ENCODE measurements at regions not wholly inside any gene's neighbourhood (a gene's known extent, or its start where the extent isn't known, plus 50 kb on each side); places are given as distances from the start of the nearest gene placed in this dataset.

DNA sequence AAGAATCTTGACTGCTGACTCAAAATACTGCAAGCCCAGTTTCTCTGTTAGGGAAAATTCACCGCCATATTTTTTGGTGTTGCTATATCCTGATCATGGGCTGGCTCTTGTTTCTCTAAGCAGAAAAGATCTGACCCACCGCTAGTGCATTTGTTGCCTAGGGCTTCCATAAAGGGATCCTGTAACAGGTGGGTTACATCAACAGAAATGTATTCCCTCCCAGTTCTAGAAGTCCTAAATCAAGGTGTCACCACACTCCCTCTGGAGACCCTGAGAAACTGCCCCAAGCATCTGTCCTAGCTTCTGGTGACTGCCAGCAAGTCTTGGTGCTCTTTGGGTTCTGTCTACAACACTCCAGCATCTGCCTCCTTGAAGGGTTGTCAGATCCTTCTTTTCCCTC, 99.7 kb downstream of the MAF start:
- Histone ChIP-seq H3K36me3 (ENCODE audit: insufficient read depth, low read length) (no peaks in the 10 kb centered on the region), H4K20me1 (ENCODE audit: insufficient read depth, low read length) (no peaks in the 10 kb centered on the region), H3K9me3 (ENCODE audit: low read length) (no peaks in the 10 kb centered on the region), H2AFZ (ENCODE audit: low read length) (no peak overlapping the region), H3K4me1 (ENCODE audit: insufficient read depth, low read length, poor library complexity, severe bottlenecking) (no peaks in the 10 kb centered on the region), H3K4me3 (ENCODE audit: low read depth, low read length, poor library complexity, severe bottlenecking) (no peak overlapping the region), H3K79me2 (ENCODE audit: insufficient read depth, low read depth, low read length) (no peaks in the 10 kb centered on the region), H3K9me2 (ENCODE audit: insufficient read depth, low read length) (no peaks in the 10 kb centered on the region), H3K27ac (ENCODE audit: low read depth, low read length, poor library complexity, severe bottlenecking) (no peak overlapping the region), H3K4me2 (ENCODE audit: low read length) (no peak overlapping the region)
- CTCF ChIA-PET (ENCODE audit: unreplicated experiment), result no interaction called here
- intact Hi-C loops (cut with micrococcal nuclease; ENCODE audit: unreplicated experiment), result no loop called here
- no TSS peak for BruUV-seq (replicated peaks)
- no peak for DNase-seq (ENCODE audit: low spot score)
- TF ChIP-seq CTCF (conservative IDR thresholded peaks at IDR 0.05; ENCODE audit: low read length), result no peak
- TF ChIP-seq EZH2phosphoT487 (IDR thresholded peaks at IDR 0.05; ENCODE audit: borderline replicate concordance, low read depth, low read length), result no peak
- POLR2A ChIA-PET, result no interaction called here

GRCh38 chr16:79500286-79500685, 100.3 kb downstream of the MAF start:
- H3K36me3 ChIP-seq (ENCODE audit: insufficient read depth, low read length), result no peaks in the 10 kb centered on the region
- H3K27ac ChIP-seq (ENCODE audit: low read depth, low read length, poor library complexity, severe bottlenecking), result no peak overlapping the region
- no TSS peak for BruUV-seq (replicated peaks)
- no peak overlapping the region for H2AFZ ChIP-seq (ENCODE audit: low read length)
- DNase-seq (ENCODE audit: low spot score), result no peak
- H3K9me2 ChIP-seq (ENCODE audit: insufficient read depth, low read length), result no peaks in the 10 kb centered on the region
- H3K4me1 ChIP-seq (ENCODE audit: insufficient read depth, low read length, poor library complexity, severe bottlenecking), result no peaks in the 10 kb centered on the region
- TF ChIP-seq EZH2phosphoT487 (IDR thresholded peaks at IDR 0.05; ENCODE audit: borderline replicate concordance, low read depth, low read length) (no peak), CTCF (conservative IDR thresholded peaks at IDR 0.05; ENCODE audit: low read length) (no peak)
- CTCF ChIA-PET (ENCODE audit: unreplicated experiment), result no interaction called here
- no peaks in the 10 kb centered on the region for H3K9me3 ChIP-seq (ENCODE audit: low read length)
- intact Hi-C loops (cut with micrococcal nuclease; ENCODE audit: unreplicated experiment), result no loop called here
- H3K4me3 ChIP-seq (ENCODE audit: low read depth, low read length, poor library complexity, severe bottlenecking), result no peak overlapping the region
- POLR2A ChIA-PET, result no interaction called here
- no peaks in the 10 kb centered on the region for H4K20me1 ChIP-seq (ENCODE audit: insufficient read depth, low read length)
- no peak overlapping the region for H3K4me2 ChIP-seq (ENCODE audit: low read length)
- H3K79me2 ChIP-seq (ENCODE audit: insufficient read depth, low read depth, low read length), result no peaks in the 10 kb centered on the region

DNA sequence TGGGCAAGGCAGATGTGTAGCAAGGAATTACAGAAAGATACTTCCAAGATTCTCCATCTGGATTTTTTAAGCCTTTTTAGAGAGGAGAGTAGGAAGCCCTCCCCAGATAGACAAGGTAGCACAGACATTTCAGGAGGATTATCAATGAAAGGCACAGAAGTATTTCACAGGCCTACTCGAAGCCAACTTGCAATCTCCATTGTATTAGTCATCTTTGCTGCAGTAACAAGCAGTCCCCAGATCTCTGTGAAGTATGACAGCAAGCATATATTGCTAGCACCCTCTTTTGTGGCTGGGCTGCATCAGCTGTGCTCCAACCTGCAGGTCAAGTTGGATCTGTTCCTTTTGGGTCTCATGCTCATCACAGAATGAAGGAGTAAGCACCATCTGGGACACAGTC, 101.6 kb downstream of the MAF start:
- TF ChIP-seq CTCF (conservative IDR thresholded peaks at IDR 0.05; ENCODE audit: low read length), result no peak
- TF ChIP-seq EZH2phosphoT487 (IDR thresholded peaks at IDR 0.05; ENCODE audit: borderline replicate concordance, low read depth, low read length), result no peak
- H3K36me3 ChIP-seq (ENCODE audit: insufficient read depth, low read length), result no peaks in the 10 kb centered on the region
- H3K4me2 ChIP-seq (ENCODE audit: low read length), result no peak overlapping the region
- intact Hi-C loops (cut with micrococcal nuclease; ENCODE audit: unreplicated experiment), result no loop called here
- no peaks in the 10 kb centered on the region for H4K20me1 ChIP-seq (ENCODE audit: insufficient read depth, low read length)
- DNase-seq (ENCODE audit: low spot score), result no peak
- H3K9me2 ChIP-seq (ENCODE audit: insufficient read depth, low read length), result no peaks in the 10 kb centered on the region
- H3K9me3 ChIP-seq (ENCODE audit: low read length), result no peaks in the 10 kb centered on the region
- CTCF ChIA-PET (ENCODE audit: unreplicated experiment), result no interaction called here
- H3K4me1 ChIP-seq (ENCODE audit: insufficient read depth, low read length, poor library complexity, severe bottlenecking), result no peaks in the 10 kb centered on the region
- no peaks in the 10 kb centered on the region for H3K79me2 ChIP-seq (ENCODE audit: insufficient read depth, low read depth, low read length)
- H3K4me3 ChIP-seq (ENCODE audit: low read depth, low read length, poor library complexity, severe bottlenecking), result no peak overlapping the region
- POLR2A ChIA-PET, result interaction anchor here (0.6 kb wide), 1 partner anchor 742 kb away, joined by 3 read pairs; no protein-coding TSS in a partner anchor
- H2AFZ ChIP-seq (ENCODE audit: low read length), result no peak overlapping the region
- no peak overlapping the region for H3K27ac ChIP-seq (ENCODE audit: low read depth, low read length, poor library complexity, severe bottlenecking)
- BruUV-seq (replicated peaks), result no TSS peak
